CD4-positive, alpha-beta T cell treated with Interleukin-1 beta for 1 hour (primary cell): ENCODE measurements at regions not wholly inside any gene's neighbourhood (a gene's known extent, or its start where the extent isn't known, plus 50 kb on each side); places are given as distances from the start of the nearest gene placed in this dataset.
"Not testable (repeated sequence)": the region's sequence is repeated elsewhere in the genome, so short reads cannot be mapped to it uniquely, and the experiment has no call there.

Source experiments
- DNase-seq, 2 donors: peaks; one replicate each; pipeline ENCODE4 v3.0.0-alpha.2; 2020 to 2022

GRCh38 chr6:16039892-16040627 is 88.8 kb upstream of the MYLIP start:
- DNase-seq = not testable (repeated sequence)

DNA sequence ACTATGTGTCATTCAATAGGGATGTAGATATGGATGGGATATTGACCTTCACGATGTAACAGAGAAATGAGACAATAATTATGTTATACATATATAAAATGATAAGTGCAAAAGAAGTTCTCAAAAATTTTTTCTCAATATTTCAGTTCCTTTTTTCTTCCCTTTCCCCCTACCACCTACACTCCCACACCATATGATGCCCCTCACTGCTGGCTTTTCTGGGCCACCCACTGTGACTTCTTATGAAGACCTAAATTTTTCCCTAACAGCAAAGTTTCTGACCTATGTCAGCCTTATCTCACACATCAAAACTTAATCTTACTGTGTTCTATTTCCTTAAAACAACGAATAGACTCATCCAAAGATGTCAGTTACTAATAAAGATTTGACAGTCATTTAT is 89.9 kb upstream of the MYLIP start:
- DNase-seq = no peak

DNA sequence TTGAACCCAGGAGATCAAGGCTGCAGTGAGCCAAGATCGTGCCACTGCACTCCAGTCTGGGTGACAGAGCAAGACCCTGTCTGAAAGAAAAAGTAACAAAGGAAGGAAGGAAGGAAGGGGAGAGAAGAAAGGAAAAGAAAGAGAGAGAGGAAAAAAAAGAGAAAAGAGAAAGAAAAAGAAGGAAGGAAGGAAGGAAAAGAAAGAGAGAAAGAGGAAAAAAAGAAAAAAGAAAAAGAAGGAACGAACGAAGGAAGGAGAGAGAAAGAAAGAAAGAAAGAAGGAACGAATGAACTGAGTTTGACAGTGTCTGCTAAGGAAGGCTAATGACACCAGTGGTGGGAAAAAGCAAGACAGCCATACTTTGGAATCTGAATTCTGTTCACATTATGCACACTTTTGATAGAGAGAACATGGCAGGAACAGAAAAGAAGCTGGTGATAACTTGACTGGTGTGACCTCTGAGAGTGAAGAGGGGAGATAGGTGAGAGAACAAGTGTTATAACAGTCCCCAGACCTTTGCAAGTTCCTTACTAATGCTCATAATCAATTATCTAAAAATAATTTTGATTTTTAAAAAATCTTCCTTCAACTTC is 93.3 kb upstream of the MYLIP start:
- DNase-seq = no peak

- DNase-seq = no peak
These were observed 95.7 kb upstream of the MYLIP start for GRCh38 chr6:16033214-16033613.

GRCh38 chr6:16031278-16031981 is 97.5 kb upstream of the MYLIP start:
- no peak for DNase-seq

- DNase-seq = no peak
These were observed 99.9 kb upstream of the MYLIP start for GRCh38 chr6:16028966-16029365.

GRCh38 chr6:16020259-16020658 is 108.6 kb upstream of the MYLIP start:
- DNase-seq = no peak

DNA sequence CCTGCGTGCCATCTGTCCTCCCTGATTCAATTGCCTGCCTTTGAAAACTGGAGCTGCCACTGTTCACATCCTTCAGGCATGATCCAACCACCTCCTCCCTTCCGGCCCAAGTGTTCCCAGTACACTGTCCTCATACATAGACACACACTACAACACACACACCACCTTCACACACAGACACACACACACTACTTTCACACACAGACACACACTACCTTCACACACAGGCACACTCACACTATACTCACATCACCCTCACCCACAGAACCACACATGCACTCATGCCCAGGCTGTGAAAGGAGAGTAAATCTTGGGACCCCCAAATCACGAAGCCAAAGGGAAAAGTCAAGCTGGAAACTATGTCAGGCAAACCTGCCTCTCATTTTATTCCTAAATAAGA is 109.4 kb upstream of the MYLIP start:
- DNase-seq = no peak

- no peak for DNase-seq
These were observed 110.3 kb upstream of the MYLIP start for GRCh38 chr6:16018626-16019025.

GRCh38 chr6:16014325-16014724 is 114.6 kb upstream of the MYLIP start:
- DNase-seq = not testable (repeated sequence)

- no peak for DNase-seq
These were observed 121.7 kb upstream of the MYLIP start for GRCh38 chr6:16007146-16007545.

GRCh38 chr6:16006681-16007080 is 122.2 kb upstream of the MYLIP start:
- no peak for DNase-seq

- no peak for DNase-seq
These were observed 123.8 kb upstream of the MYLIP start for GRCh38 chr6:16004934-16005679.

GRCh38 chr6:16003197-16003491 is 125.7 kb upstream of the MYLIP start:
- DNase-seq = no peak

- no peak for DNase-seq
These were observed 126.3 kb upstream of the MYLIP start for GRCh38 chr6:16002332-16003196.

DNA sequence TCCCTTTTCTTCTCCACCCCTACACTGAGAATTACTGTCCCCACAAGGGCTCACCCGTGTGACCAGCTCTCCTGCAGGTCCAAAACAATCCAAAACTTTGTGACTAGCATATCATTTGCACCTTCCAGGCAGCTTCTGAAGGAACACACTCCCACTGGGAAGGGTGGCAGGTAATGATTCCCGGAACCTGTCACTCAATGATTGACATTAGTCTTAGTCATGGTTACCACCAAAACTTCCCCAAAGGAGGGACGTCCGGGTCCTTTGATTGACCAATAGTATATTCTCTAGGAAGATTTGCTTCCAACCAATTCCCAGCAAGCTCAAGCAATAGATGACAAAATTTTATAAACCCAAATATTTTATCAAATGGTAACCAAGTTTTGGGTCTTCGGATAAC is 127.7 kb upstream of the MYLIP start:
- DNase-seq = no peak

GRCh38 chr6:15999201-15999600 is 129.7 kb upstream of the MYLIP start:
- no peak for DNase-seq

- no peak for DNase-seq
These were observed 131.1 kb upstream of the MYLIP start for GRCh38 chr6:15997586-15998388.

DNA sequence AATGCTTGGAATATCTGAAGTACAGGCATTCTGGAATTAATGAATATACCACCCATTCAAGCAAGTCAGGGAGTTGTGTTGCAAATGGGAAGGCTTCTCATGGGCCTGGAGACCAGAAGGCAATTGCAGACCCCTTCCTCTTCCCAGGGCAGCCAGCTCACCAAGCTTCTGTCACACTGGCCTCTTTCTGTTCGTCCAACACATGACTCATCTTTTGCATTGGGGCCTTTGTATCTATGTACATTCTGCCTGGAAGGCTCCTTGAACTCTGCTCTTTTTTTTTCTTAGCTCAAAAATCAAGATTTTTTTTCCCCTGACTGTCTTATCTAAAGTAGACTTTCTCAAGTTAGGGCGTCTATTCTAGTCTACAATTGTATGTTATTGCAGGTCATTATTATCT is 132.9 kb upstream of the MYLIP start:
- no peak for DNase-seq

- DNase-seq = no peak
These were observed 133.4 kb upstream of the MYLIP start for GRCh38 chr6:15995493-15995892.

DNA sequence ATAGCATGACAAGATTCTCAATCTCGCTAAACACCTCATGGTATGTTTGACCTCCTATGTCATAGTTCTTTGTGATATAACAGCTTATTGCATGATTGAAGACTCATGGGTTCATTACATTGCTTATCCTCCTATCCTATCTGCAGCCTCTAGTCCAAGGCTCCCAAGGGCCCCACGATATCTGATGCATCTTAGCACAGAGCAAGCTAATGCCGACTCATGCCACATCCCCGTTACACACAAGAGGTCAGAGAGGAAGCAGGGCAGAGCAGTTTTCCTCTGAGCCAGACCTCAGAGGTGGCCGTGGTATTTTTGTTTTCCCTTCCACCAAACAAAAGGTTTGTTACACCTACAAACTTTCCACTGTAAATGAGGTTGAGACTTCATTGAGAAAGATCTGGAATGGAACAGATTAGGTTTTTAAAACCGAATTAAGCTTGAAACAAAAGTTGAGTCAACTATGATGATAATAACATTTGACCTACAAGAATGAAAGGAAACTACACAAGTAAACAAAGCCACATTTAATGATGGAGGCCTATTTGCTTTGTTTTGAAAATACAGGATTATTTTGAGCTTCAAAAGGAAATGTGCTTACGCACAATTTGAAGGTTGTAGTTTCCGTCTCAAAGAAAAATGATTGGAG is 133.9 kb upstream of the MYLIP start:
- no peak for DNase-seq
